EH (cell line): ENCODE measurements at regions not wholly inside any gene's neighbourhood (a gene's known extent, or its start where the extent isn't known, plus 50 kb on each side); places are given as distances from the start of the nearest gene placed in this dataset.

ENCODE experiments used
- DNase-seq: peaks from one replicate; pipeline ENCODE4 v3.0.0-alpha.2; 2015; ENCODE audit warnings: low read depth

DNA sequence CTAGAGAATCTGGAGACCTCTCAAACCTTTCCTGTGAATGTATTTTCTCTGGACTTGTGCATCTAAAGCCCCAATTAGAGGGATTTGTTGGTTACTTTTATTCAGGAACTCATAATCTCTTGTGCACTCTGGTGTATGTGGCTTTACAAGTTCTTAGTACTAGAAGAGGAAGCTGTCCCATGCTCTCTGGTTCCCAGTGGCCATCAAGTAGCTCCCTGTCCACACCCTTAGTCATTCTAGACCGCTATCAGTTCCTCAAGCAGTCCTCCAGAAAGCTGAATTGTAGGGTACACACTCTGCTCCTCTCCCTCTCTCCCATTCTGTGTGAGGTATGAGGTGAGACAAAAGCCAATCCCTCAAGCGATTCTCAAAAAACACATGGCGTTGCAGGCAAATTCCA is 470.3 kb downstream of the PTPRC start:
- DNase-seq = no peak

DNA sequence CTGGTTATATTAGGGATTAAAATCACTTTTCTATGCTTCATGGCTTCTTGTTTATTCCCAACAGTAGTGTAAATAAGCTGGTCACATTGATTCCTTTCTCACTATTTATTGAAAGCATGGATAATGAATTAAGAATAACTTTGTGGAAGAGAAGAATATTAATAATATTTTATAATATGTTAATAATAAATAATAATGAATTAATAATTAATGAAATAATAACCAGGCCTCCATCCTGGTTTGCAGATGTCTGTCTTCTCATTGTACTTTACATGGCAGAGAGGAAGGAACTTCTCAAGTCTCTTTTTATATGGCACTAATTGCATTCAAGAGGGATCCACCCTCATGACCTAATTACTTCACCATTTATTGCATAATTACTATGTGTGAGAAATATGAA is 473.5 kb downstream of the PTPRC start:
- DNase-seq = no peak

GRCh38 chr1:199113265-199113869 is 474.5 kb downstream of the PTPRC start:
- peak; percentile 67 for DNase-seq

- no peak for DNase-seq
Observed at GRCh38 chr1:199116488-199116887, 477.6 kb downstream of the PTPRC start.

DNA sequence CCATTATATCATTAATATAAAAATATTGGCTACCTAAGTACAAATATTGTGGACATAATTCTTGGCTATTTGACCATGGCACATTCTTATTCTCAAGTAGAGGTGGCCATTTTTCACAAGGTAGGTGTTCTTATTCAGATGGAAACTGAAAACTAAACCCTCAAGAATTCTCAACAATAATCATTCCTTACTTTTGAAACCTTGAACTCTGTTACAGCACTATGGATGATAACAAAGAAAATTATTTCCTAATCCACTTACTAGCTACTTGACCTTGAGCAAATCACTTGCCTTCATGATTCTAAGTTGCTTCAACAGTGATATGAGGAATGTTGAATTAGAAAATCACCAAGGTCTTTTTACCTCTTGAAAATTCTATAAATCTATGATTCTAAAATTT is 482.2 kb downstream of the PTPRC start:
- no peak for DNase-seq

DNA sequence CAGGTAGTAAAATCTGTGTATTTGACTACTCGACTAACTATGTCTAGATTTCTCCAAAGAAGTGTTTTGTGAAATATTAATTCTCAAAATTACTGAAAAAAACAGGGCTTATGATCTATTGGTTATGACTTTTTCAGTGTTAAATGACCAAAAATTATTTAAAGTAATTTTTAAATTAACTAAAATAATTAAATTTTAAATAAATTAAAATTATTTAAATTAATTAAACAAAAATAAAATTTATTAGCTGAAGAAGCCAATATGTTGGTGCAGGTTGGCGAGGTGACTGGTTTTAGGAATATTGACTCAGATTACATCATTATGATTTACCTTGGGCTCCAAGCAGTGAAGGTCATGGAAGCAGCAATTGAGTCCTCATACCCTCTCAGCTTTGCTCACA is 483.2 kb downstream of the PTPRC start:
- DNase-seq = no peak

- peak; percentile 69 for DNase-seq
Observed at GRCh38 chr1:199122532-199123311, 483.9 kb downstream of the PTPRC start.

GRCh38 chr1:199123615-199124014 is 484.8 kb downstream of the PTPRC start:
- peak; percentile 96 for DNase-seq

DNA sequence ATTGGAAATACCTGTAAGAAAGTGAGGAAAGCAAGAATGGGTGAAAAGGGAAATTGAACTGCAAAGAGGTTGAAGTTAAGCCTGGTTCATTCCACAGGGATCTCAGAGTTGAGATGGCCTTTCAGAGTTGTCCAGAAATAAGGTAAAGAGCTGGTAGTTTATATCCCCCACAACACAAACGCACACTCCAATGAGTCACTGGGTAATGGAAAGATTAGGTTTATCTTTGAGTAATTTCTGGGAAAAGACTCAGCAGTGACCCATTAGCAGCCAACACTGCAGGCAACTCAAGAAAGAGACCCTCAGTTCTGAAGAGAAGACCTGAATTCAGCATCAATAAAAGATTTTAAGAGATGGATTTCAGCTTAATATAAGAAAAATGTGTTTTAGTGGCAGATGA is 485.5 kb downstream of the PTPRC start:
- DNase-seq = peak; percentile 37

DNA sequence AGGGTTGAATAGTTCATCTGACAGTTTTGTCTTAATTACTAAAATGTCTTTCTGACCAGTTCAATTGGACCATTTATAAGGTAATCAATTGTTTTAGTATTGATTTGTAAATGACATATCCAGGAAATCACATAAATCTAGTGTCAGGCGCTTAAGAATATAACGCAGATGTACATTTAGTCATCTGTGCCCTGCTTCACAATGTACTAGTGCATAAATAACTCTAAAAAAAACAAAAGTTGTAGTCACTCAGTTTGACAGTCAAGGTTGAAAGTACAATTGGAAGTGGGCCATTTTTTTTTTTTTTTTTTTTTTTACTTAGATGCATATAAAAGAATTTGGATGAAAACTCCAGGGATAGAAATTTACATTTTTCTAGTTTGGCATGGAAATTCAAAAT is 490.4 kb downstream of the PTPRC start:
- DNase-seq = no peak

DNA sequence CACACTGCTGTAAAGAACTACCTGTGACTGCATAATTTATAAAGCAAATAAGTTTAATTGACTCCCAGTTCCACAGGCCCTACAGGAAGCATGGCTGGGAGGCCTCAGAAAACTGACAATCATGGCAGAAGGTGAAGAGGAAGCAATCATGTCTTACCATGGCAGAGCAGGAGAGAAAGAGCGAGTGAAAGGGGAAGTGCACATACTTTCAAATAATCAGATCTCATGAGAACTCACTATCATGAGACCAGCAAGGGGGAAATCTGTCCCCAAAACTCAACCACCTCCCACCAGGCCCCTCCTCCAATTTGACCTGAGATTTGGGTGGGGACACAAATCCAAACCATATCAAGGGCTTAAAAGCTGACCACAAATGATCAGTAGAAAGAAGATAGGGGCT is 493.2 kb downstream of the PTPRC start:
- DNase-seq = no peak

DNA sequence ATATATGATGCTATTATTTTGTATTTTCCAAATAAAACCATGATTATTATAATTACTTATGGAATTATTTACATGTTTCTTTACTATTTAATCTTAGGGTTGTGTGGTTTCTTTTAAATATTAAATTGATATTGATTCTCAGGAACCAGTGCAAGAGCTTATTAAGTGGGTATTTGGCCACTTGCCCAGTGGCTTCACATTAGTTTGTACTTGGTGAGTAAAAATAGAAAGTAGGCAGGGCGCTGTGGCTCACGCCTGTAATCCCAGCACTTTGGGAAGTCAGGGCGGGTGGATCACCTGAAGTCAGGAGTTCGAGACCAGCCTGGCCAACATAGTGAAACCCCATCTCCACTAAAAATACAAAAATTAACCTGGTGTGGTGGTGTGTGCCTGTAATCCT is 497.1 kb downstream of the PTPRC start:
- no peak for DNase-seq

DNA sequence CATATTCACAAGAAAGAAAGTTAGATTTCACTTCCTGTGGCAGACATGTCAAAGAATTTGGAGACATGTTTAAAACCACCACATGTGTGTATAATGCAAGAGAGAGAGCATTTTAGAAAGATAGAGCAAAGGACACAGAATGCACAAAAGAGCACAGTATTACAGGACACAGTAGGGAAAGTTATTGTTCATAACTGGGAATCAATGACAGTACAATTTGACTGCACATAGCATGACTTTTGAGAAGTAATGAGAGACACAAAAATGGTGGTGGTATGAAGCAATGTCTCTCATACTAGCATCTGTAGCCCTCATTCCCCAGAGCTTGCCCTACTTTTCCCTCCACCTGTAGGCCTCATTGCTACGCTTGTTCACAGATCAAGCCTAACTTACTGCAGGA is 499.2 kb downstream of the PTPRC start:
- DNase-seq = no peak

- no peak for DNase-seq
Observed at GRCh38 chr1:199149591-199149990, 510.8 kb downstream of the PTPRC start.

- no peak for DNase-seq
Observed at GRCh38 chr1:199150756-199151155, 511.9 kb downstream of the PTPRC start.

DNA sequence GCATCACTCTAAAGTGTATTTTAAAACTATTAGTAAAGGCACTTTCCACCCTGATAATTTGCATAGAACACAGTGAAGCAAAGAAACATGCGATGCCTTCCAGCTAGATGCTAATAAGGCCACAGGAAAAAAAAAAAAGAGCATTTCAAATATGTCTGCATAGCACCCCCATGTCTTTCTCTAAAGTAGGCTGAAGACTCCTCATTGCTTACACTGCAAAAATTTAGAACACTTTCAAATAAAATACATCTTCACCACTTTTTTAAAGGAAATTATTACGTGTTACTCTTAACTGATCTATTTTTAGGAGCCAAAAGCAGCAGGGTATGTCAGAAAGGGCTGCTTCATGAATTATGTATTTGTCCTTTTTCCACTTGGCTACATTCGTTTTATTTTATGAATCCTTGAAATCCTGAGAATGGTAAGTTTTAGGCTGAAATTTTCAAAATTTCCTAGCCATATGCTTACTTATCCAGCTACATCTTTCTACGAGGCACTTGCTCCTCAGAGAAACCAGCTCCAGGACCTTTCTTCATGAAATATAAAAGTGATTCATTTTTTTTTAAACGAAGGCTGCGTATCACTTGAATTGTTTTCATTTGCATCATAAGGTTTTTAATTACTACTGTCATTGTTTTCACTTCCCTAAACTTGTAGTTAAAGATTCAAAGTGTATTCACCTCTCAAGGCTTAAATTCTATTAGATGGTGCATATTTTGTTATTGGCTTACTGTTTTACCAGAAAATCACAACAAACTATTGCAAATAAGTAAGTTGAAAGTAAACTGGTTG is 513.0 kb downstream of the PTPRC start:
- DNase-seq = no peak

- no peak for DNase-seq
Observed at GRCh38 chr1:199152676-199153075, 513.8 kb downstream of the PTPRC start.

DNA sequence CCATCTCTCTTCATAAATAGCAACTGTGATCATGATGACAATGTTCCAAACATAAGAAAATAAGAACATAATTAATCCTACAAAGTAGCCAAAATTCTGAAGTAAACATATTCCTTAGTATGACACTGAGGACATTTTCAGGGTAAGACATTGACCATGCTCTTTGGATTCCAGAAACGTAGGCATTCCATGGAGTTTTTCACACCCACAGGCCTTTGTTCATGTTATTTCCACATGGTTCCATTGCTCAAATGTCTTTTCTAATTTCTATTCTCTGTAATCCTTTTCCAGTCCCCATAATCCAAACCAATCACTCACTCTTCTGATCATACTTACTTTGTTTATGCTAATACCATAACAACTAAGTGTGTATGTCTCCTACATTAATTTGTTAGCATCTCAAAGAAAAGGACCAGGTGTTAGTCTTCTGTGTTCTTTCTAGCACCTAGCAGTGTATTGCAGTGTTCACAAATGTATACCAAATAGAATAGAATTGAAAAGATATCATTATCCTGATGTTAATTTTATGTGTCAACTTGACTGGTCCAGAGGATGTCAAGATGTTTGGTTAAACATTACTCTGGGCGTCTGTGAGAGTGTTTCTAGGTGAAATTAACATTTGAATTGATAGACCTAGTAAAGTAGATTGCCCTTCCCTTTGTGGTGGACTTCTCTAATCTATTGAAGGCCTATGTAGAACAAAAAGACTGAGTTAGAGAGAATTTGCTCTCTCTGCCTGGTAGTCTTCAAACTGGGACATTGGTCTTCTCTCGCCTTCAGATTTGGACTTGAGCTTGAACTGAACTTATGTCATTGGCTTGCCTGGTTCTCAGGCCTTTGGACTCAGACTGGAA is 516.6 kb downstream of the PTPRC start:
- no peak for DNase-seq

DNA sequence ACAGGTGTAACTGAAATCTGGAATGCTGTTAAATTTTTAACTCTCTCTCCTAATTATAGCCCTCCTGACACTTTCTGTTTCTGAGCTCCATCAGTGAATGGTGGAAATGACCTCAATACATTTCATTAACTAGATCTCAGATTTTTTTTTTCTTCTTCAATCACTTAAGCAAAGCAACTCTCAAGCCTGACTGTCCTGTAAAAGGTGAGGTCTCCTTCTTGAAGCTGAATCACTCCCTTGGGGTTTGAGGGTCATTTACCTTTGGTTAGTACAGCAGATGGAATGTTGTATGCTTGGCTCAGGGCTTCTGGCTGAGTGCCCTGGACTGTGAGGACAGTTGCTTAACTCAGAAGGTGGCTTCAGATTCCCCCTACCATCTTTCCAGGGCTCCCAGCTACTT is 518.7 kb downstream of the PTPRC start:
- no peak for DNase-seq

DNA sequence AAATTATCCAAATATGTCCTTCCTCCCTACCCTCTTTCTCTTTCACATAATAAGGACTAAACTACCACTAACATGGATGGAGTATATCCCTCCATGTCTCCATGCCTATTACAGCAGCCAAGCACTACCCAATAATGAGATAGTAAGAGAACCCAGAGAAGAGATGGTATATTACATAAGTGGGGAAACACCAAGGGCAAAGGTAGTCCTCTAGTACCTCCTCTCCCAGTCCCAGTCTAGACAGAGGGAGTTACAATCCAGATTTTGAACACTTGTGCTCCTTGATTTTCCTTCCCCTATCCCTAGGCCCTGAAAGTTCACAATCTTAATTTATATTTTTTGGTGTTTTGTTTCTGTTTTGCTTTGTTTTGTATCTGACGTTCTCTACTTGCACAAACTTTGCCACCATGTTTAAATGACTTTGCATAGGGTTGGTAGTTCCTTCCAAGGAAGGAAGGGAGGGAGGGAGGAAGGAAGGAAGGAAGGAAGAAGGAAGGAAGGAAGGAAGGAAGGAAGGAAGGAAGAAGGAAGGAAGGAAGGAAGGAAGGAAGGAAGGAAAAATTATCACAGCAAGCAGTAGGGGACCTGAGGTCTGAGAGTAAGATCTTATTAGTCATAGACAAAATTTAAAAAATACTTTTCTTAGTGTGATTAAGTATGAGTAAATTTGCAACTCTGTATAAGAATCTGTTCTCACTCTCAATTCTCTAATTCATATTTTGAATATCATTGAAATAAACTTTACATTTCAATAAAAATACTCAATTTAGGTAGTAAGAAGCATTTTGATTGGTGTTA is 521.9 kb downstream of the PTPRC start:
- DNase-seq = no peak

GRCh38 chr1:199161319-199161680 is 522.5 kb downstream of the PTPRC start:
- no peak for DNase-seq
